ENCODE measurements at regions not wholly inside any gene's neighbourhood (a gene's known extent, or its start where the extent isn't known, plus 50 kb on each side); places are given as distances from the start of the nearest gene placed in this dataset.

- Histone ChIP-seq H3K9me3 (no peaks in the 10 kb centered on the region), H3K4me3 (no peak overlapping the region), H3K36me3 (replicated peaks in 1 of 2; ENCODE audit: insufficient read depth in 1 of 2, low read depth in 2 of 2) (no peaks in the 10 kb centered on the region), H3K4me1 (peaks cover 12% of the 10 kb centered on the region), H3K27ac (no peak overlapping the region), H3K27me3 (no peaks in the 10 kb centered on the region)
- 90 to 97% methylated on average over 12 of the region's 12 CpGs for WGBS, 2 donors
- intact Hi-C loops (cut with DNase I): no loop called here
- no peak for ATAC-seq
- TF ChIP-seq CTCF (IDR thresholded peaks at IDR 0.05): no peak
- no peak for TF ChIP-seq POLR2A (IDR thresholded peaks at IDR 0.05)
- no peak for DNase-seq
Measured at GRCh38 chr12:124448955-124449622, 118.3 kb downstream of the NCOR2 start.

GRCh38 chr12:124448241-124448954 lies 119.0 kb downstream of the NCOR2 start:
- ATAC-seq (no peak), DNase-seq (no peak)
- peaks cover 7% of the 10 kb centered on the region for H3K4me1 ChIP-seq
- H3K9me3 ChIP-seq: no peaks in the 10 kb centered on the region
- H3K27me3 ChIP-seq: no peaks in the 10 kb centered on the region
- no peak overlapping the region for H3K4me3 ChIP-seq
- intact Hi-C loops (cut with DNase I): no loop called here
- H3K36me3 ChIP-seq (replicated peaks in 1 of 2; ENCODE audit: insufficient read depth in 1 of 2, low read depth in 2 of 2): no peaks in the 10 kb centered on the region
- H3K27ac ChIP-seq: no peak overlapping the region
- TF ChIP-seq POLR2A (IDR thresholded peaks at IDR 0.05) (no peak), CTCF (IDR thresholded peaks at IDR 0.05) (no peak)
- WGBS, 2 donors: 93 to 95% methylated on average over 14 to 23 of the region's 23 CpGs

GRCh38 chr12:124446364-124446763 lies 121.0 kb downstream of the NCOR2 start:
- H3K27ac ChIP-seq: no peak overlapping the region
- intact Hi-C loops (cut with DNase I): no loop called here
- no peak overlapping the region for H3K4me3 ChIP-seq
- no peaks in the 10 kb centered on the region for H3K27me3 ChIP-seq
- WGBS, 2 donors: 85 to 100% methylated on average over 2 of the region's 2 CpGs
- ATAC-seq: no peak
- TF ChIP-seq POLR2A (IDR thresholded peaks at IDR 0.05) (no peak), CTCF (IDR thresholded peaks at IDR 0.05) (no peak)
- H3K9me3 ChIP-seq: no peaks in the 10 kb centered on the region
- no peaks in the 10 kb centered on the region for H3K4me1 ChIP-seq
- DNase-seq: no peak
- H3K36me3 ChIP-seq (replicated peaks in 1 of 2; ENCODE audit: insufficient read depth in 1 of 2, low read depth in 2 of 2): no peaks in the 10 kb centered on the region

- no peak for DNase-seq
- Histone ChIP-seq H3K4me3 (no peak overlapping the region), H3K27me3 (no peaks in the 10 kb centered on the region), H3K9me3 (no peaks in the 10 kb centered on the region), H3K27ac (no peak overlapping the region), H3K36me3 (replicated peaks in 1 of 2; ENCODE audit: insufficient read depth in 1 of 2, low read depth in 2 of 2) (no peaks in the 10 kb centered on the region), H3K4me1 (no peaks in the 10 kb centered on the region)
- 92 to 93% methylated on average over 7 to 8 of the region's 8 CpGs for whole genome bisulfite sequencing, 2 donors
- no peak for ATAC-seq
- intact Hi-C loops (cut with DNase I): no loop called here
- TF ChIP-seq CTCF (IDR thresholded peaks at IDR 0.05): no peak
- no peak for TF ChIP-seq POLR2A (IDR thresholded peaks at IDR 0.05)
Measured at GRCh38 chr12:124445826-124446225, 121.6 kb downstream of the NCOR2 start.
